Tibial nerve (tissue), 4 donors: ENCODE measurements at regions not wholly inside any gene's neighbourhood (a gene's known extent, or its start where the extent isn't known, plus 50 kb on each side); places are given as distances from the start of the nearest gene placed in this dataset.

Experiments used
- DNase-seq, 2 donors: peaks; one replicate each; pipeline ENCODE4 v3.0.0-alpha.2; 2019; ENCODE audit warnings: low spot score in 2 of 2
- H3K27ac ChIP-seq, 4 donors: fragments of 200-600 bp; sonication (generic) in 3 of 4; one replicate each; pipeline ENCODE4 v1.5.1; 2017 to 2019; ENCODE audit warnings: mild to moderate bottlenecking in 1 of 4
- H3K27me3 ChIP-seq, 2 donors: fragments of 200-600 bp; sonication (generic) in 1 of 2; one replicate each; pipeline versions ENCODE4 v1.5.1 to v1.6.0; 2017 to 2019
- H3K36me3 ChIP-seq, 3 donors: fragments of 200-600 bp; sonication (generic); one replicate each; pipeline ENCODE4 v1.5.1; 2018 to 2019
- H3K4me1 ChIP-seq, 4 donors: fragments of 200-600 bp; sonication (generic) in 3 of 4; one replicate each; pipeline ENCODE4 v1.5.1; 2017 to 2019
- H3K4me3 ChIP-seq, 4 donors: fragments of 200-600 bp; sonication (generic) in 3 of 4; one replicate each; pipeline ENCODE4 v1.5.1; 2017 to 2019; ENCODE audit warnings: mild to moderate bottlenecking in 1 of 4, moderate library complexity in 1 of 4
- H3K9me3 ChIP-seq, 4 donors: fragments of 200-600 bp; sonication (generic) in 3 of 4; one replicate each; pipeline ENCODE4 v1.5.1; 2017 to 2019
- EP300 ChIP-seq, 2 donors: sonication (generic); formaldehyde crosslinking; IDR thresholded peaks; one replicate each; pipeline ENCODE4 v1.6.1; 2017; ENCODE audit warnings: antibody characterized with exemption in 2 of 2, mild to moderate bottlenecking in 1 of 2
- POLR2A ChIP-seq, 2 donors: fragments of 450-650 bp; IDR thresholded peaks; one replicate each; pipeline ENCODE4 v1.6.1; 2017; ENCODE audit warnings: antibody characterized with exemption in 2 of 2, mild to moderate bottlenecking in 2 of 2, moderate library complexity in 2 of 2
- WGBS, 2 donors: methylation state at CpG; one replicate each; pipeline ENCODE4 v1.1.5; 2018; 5-methylcytosine and 5-hydroxymethylcytosine counted together
- TF ChIP-seq, protein P1 (sequence below), 5 experiments: fragments of 200-600 bp in 3 of 5; fragments of 450-650 bp in 2 of 5; sonication (generic) in 3 of 5; IDR thresholded peaks; one replicate each; pipeline ENCODE4 v1.5.1; 2016 to 2019; ENCODE audit warnings: antibody characterized with exemption in 5 of 5, mild to moderate bottlenecking in 3 of 5, moderate library complexity in 2 of 5

- Histone ChIP-seq H3K9me3 (no peaks in the 10 kb centered on the region), H3K4me1 (no peaks in the 10 kb centered on the region), H3K27ac (no peak overlapping the region), H3K27me3 (no peaks in the 10 kb centered on the region), H3K4me3 (no peak overlapping the region), H3K36me3 (no peaks in the 10 kb centered on the region)
- TF ChIP-seq POLR2A (IDR thresholded peaks at IDR 0.05) (no peak), EP300 (IDR thresholded peaks at IDR 0.05) (no peak)
- TF ChIP-seq, protein P1, sequence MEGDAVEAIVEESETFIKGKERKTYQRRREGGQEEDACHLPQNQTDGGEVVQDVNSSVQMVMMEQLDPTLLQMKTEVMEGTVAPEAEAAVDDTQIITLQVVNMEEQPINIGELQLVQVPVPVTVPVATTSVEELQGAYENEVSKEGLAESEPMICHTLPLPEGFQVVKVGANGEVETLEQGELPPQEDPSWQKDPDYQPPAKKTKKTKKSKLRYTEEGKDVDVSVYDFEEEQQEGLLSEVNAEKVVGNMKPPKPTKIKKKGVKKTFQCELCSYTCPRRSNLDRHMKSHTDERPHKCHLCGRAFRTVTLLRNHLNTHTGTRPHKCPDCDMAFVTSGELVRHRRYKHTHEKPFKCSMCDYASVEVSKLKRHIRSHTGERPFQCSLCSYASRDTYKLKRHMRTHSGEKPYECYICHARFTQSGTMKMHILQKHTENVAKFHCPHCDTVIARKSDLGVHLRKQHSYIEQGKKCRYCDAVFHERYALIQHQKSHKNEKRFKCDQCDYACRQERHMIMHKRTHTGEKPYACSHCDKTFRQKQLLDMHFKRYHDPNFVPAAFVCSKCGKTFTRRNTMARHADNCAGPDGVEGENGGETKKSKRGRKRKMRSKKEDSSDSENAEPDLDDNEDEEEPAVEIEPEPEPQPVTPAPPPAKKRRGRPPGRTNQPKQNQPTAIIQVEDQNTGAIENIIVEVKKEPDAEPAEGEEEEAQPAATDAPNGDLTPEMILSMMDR (IDR thresholded peaks at IDR 0.05): no peak
- DNase-seq: no peak
Measured at GRCh38 chr7:13161125-13161524, 473.7 kb downstream of the ARL4A start.

DNA sequence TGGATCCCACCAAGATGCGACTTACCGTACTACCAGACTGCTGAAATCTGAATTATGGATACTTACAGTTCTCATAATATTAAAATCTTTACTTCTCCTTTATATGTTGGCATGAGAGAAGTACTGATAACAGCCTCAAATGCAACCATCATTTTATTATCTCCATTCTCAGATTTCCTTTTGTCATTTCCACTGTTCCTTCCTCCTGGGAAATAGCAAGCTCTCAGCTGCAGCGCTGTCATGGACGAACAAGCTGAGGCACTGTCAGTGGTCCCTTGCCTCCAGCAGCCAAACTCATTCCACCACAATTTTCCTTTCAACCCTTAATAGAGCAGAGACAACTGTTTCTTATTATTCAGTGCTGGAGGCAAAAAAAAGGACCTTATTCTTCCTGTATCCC lies 478.4 kb downstream of the ARL4A start:
- 66 to 69% methylated on average over 4 of the region's 4 CpGs for WGBS, 2 donors
- Histone ChIP-seq H3K4me1 (no peaks in the 10 kb centered on the region), H3K4me3 (no peak overlapping the region), H3K27me3 (no peaks in the 10 kb centered on the region), H3K27ac (no peak overlapping the region), H3K36me3 (no peaks in the 10 kb centered on the region), H3K9me3 (no peaks in the 10 kb centered on the region)
- no peak for DNase-seq
- TF ChIP-seq EP300 (IDR thresholded peaks at IDR 0.05) (no peak), POLR2A (IDR thresholded peaks at IDR 0.05) (no peak)
- TF ChIP-seq, protein P1 (IDR thresholded peaks at IDR 0.05): no peak

- Histone ChIP-seq H3K36me3 (no peaks in the 10 kb centered on the region), H3K9me3 (no peaks in the 10 kb centered on the region), H3K27ac (no peak overlapping the region), H3K4me1 (no peaks in the 10 kb centered on the region), H3K4me3 (no peak overlapping the region), H3K27me3 (no peaks in the 10 kb centered on the region)
- no peak for TF ChIP-seq EP300 (IDR thresholded peaks at IDR 0.05)
- TF ChIP-seq POLR2A (IDR thresholded peaks at IDR 0.05): no peak
- DNase-seq: no peak
- 94 to 96% methylated on average over 1 of the region's 1 CpG for WGBS, 2 donors
Measured at GRCh38 chr7:13166801-13167200, 479.4 kb downstream of the ARL4A start.

GRCh38 chr7:13169356-13169755 lies 481.9 kb downstream of the ARL4A start:
- no peaks in the 10 kb centered on the region for H3K27me3 ChIP-seq
- no peak overlapping the region for H3K4me3 ChIP-seq
- no peak overlapping the region for H3K27ac ChIP-seq
- DNase-seq: no peak
- H3K36me3 ChIP-seq: no peaks in the 10 kb centered on the region
- H3K9me3 ChIP-seq: no peaks in the 10 kb centered on the region
- H3K4me1 ChIP-seq: no peaks in the 10 kb centered on the region
- TF ChIP-seq POLR2A (IDR thresholded peaks at IDR 0.05): no peak
- TF ChIP-seq, protein P1 (IDR thresholded peaks at IDR 0.05): no peak
- no peak for TF ChIP-seq EP300 (IDR thresholded peaks at IDR 0.05)
- 75 to 79% methylated on average over 3 of the region's 3 CpGs for WGBS, 2 donors

DNA sequence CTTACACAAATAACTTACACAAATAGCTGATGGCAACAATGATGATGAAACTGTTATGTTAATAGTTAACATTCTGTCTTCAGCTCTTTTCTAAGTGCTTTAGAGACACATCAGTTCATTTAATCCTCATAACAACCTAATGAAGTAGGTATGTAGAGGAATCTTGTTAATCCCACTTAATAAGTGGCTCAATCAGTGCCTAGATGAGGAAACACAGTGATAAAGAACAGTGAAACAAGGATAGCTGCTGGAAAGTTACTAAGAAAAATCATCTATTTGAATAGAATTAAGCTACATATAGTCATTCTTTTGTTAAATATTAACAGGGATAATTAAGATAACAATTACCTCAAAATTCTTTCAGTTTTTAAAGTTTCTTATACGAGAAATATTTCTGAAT lies 487.6 kb downstream of the ARL4A start:
- Histone ChIP-seq H3K27me3 (no peaks in the 10 kb centered on the region), H3K4me3 (no peak overlapping the region), H3K4me1 (peaks cover 0 to 4% (median 0%) of the 10 kb centered on the region in 4 donors), H3K27ac (no peak overlapping the region), H3K9me3 (no peaks in the 10 kb centered on the region), H3K36me3 (no peaks in the 10 kb centered on the region)
- WGBS, 2 donors: 56 to 77% methylated on average over 1 of the region's 1 CpG
- TF ChIP-seq, protein P1 (IDR thresholded peaks at IDR 0.05): no peak
- TF ChIP-seq EP300 (IDR thresholded peaks at IDR 0.05) (no peak), POLR2A (IDR thresholded peaks at IDR 0.05) (no peak)
- no peak for DNase-seq

- 74 to 75% methylated on average over 5 of the region's 5 CpGs for WGBS, 2 donors
- Histone ChIP-seq H3K9me3 (no peaks in the 10 kb centered on the region), H3K4me1 (peaks cover 0 to 19% (median 0%) of the 10 kb centered on the region in 4 donors), H3K36me3 (no peaks in the 10 kb centered on the region), H3K27me3 (no peaks in the 10 kb centered on the region), H3K27ac (no peak overlapping the region), H3K4me3 (no peak overlapping the region)
- TF ChIP-seq, protein P1 (IDR thresholded peaks at IDR 0.05): peak in 2 of 5 experiments; percentile 4 to 16
- no peak for TF ChIP-seq POLR2A (IDR thresholded peaks at IDR 0.05)
- TF ChIP-seq EP300 (IDR thresholded peaks at IDR 0.05): no peak
- DNase-seq: no peak
Measured at GRCh38 chr7:13179011-13179582, 491.7 kb downstream of the ARL4A start.
